T follicular helper cell (primary cell): ENCODE measurements at regions not wholly inside any gene's neighbourhood (a gene's known extent, or its start where the extent isn't known, plus 50 kb on each side); places are given as distances from the start of the nearest gene placed in this dataset.

ENCODE experiments used
- DNase-seq: peaks from one replicate; pipeline ENCODE4 v3.0.0-alpha.2; 2020; ENCODE audit warnings: low read depth

DNA sequence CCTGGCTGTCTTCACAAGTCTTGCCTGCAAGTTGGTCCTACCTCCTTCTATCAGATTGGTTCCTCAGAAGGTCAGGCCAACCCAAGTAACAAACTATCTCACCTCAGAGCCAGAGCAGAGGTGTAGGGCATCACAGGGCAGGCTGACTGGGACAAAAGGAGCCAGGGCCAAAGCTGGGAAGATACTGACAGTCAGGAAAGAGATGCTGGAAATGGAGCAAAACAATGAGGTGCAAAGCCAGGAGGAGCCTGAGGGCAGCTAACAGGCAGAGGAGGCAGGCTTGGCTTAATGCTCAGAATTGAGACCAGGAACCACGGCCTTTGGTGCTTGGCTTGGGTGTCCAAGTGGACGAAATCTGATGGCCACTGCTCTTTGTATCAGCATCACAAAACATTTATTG, 68.4 kb upstream of the PNMA1 start:
- DNase-seq, result no peak

DNA sequence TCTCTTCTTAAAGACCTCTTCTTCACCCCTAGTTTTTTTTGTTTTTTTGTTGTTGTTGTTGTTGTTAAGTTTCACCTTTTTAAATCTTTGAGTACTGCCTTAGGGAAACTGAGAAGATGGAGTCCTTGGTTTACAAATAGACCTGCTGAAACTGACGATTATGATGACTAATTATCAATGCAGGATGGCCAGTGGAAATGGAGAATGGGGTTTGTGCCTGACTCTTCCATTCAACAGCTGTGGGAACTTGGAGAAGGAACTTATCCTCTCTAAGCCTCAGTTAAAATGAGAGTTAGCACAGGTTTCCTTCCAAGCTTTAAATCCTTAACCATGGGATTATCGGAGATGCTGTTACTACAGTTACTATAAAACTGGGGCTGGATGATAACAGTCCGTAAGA, 66.7 kb upstream of the PNMA1 start:
- DNase-seq, result no peak

DNA sequence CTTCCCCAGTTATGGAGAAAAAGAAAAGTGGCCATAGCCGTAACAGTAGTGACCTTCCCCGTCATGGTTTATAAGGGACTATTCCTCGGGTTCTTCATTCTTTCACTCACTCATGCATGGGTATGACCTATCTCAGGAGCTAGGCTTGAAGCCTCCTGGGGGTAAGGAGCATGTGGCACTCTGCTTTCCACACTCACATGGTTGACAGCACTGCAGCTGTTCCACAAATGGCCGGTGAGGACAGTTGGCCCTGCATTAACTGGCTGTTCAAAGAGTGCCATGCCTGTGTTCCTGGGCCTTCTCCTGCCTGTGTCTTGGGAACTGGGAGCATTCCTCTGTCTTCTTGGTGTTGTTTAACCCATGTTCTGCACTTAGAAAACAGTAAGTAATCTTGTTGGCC, 66.2 kb upstream of the PNMA1 start:
- DNase-seq, result no peak

DNA sequence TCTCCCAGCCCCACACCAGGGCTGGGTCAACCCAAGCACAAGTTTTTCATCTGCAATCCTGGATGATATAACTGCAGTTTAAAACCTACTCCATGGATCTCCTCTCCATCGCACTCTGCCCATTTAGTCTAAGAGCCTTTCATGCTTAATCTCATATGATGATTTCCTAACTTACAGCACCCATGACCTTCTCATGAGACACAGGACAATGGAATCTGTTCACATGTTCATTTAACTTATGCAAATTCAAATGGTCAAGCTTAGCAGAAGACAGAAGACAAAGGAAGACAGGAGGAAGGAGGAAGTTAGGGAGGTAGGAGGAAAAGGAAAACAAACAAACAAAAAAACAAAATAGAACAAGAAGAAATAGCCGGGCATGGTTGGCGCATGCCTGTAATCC, 64.6 kb upstream of the PNMA1 start:
- DNase-seq, result no peak

DNA sequence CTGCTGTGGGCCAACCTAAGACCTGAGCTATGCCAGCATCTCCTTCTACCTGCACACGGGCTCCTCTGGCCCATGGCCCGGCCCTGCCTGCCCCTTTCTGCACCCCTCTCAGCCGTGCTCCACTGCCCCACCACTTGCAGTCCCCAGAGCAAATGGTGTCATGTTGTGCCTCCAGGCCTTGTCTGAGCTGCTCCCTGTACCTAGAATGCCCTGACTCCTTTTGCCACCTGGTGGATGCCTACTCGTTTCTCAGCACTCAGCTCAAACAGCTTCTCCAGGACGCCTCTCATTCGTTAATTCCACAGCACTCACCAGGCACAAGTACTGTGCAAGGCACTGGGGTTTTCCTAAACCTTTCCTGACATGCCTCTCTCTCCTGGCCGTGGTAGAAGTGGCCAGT, 63.2 kb upstream of the PNMA1 start:
- no peak for DNase-seq

DNA sequence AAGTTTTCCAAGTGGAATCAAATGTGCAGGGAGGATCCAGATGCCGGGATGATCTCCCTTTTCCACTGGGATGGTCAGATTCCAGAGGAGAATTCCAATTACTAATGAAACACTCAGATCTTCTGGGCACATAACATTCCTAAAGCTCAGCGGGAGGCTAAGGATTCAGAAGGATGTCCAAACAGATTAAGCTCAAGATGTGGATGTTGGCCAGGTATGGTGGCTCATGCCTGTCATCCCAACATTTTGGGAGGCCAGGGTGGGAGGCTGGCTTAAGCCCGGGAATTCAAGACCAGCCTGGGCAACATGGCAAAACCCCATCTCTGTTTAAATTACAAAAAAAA, 62.0 kb upstream of the PNMA1 start:
- no peak for DNase-seq

DNA sequence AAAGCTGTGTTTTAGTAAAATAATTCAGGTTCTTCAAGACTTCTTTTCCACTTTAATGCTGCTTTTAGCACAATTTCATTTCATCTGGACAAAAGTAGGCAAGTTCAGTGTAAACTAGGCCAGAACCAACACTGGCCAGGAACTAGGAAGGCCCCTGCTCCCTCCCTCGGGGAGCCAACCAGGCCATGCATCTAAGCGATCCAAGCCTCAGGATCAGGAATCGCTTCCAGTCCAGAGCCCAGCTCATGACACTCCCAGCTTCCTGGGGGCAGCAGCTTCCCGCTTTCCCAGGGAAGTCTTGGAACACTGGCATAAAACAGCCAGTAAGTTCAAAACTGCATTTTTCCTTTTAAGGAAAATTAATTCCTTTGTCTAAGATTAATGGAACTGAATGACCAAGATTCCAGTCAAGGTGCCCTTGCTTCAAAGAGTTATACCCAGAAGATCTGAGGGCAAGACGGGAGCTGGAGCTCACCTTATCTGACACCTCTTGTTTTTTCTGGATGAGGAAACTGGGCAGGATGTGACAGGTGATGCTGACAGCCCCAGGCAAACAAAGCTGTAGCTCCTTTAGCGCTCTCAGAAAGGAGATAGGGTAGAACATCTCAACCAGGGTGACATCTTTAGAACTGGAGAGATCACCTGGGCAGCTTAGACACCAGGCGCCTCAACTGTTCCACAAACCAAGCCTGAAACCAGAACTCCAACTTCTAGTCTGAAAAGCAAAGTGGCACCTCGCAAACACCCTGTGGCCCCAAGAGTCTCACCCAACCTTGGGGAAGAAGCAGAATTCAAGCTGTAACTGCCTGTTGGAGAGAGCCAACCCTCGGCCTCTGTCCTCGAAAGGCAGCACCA, 61.4 kb upstream of the PNMA1 start:
- DNase-seq, result no peak

DNA sequence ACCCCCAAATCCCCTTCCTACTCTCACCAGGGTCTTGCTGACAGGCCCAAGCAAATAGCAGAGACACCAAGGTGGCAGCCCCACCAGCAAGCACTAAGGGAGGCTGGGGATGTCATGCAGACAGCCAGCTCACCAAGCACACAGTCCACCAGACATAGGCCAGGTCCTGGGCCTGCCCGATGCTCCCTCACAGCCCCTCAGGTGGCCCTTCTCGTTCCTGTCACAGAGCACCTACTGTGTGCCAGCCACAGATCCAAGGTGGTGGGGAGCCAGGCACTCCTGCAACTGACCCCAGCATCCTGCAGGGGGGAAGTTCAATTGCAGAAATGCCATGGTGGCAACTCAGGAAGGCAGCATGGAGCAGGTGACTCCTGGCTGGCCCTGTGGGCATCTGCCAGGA, 60.5 kb upstream of the PNMA1 start:
- no peak for DNase-seq

DNA sequence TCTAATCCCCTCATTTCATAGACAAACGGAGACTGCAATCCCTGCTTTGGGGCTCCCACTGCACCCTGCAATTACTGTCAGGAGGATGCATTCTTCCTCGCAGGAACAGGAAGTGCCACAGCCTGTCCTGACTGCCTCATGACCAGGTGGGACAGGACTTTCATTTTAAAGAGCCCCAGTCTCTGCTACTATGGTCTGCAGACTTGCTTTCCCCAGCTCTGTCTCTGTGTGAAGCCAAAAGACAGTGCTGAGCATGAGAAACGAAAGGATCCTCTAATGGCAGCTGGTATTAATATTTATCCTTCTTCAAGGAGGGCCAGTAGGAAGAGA, 60.0 kb upstream of the PNMA1 start:
- no peak for DNase-seq

DNA sequence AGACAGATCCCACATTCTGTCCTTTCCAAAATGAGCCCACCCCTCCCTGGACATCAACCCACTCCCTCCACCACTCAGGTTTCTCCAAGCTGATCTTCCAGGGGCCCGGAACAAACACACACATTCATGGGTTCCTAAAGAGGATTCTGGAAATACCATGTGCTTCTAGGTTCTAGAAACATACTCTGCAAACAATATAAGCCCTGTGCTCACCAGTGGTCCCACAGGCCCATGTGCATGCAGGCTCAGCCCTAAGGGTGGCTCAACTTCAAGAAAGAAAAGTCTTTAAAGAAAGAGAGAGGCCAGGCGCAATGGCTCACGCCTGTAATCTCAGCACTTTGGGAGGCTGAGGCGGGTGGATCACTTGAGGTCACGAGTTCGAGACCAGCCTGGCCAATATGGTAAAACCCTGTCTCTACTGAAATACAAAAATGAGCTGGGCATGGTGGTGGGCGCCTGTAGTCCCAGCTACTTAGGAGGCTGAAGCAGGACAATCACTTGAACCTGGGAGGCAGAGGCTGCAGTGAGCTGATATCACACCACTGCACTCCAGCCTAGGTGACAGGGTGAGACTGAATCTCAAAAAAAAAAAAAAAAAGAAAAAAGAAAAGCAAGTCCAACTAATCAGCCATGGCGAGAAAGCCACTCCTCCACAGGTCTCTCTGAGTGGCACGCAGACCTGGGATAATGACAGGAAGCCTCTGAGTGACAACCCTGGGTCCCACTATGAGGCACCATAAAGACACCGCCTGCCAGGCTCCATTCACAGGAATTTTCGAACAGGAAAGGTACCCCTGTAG, 59.5 kb upstream of the PNMA1 start:
- no peak for DNase-seq

DNA sequence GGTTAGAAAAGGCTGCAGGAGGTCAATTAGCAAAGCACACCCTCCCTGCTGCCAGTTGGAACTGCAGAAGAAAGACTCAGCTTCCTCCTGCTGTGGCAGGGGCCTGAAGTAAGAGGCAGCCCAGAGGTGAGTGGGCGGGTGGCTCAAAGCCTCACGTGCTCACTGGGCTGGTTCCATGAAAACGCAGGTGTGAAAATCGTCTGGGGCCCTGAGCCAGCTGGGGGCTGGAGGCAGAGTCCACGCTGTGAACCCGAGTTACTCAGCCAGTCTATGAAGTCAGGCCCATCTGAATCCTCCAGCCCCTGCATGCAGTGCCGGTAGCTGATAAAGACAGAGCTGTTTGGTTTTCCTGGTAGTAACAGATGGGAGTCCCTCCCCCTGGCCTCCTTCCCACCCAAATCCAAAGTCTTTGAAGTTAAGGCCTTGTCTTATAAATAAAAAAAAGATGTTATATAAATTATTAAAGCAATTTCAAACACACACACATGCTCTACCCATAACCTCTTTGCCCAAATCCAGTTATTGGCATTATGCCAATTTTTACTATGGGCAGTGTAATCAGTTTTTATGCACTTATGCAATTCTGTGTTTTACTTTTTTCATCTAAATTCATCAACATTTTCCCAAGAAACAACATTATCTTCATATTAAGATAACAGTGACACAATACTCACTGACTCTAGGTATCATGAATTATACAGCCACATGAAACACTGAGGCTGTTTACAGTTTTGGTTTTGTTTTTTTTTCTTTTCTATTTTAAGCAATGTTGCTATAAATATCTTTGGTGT, 57.9 kb upstream of the PNMA1 start:
- DNase-seq, result peak; percentile 48

DNA sequence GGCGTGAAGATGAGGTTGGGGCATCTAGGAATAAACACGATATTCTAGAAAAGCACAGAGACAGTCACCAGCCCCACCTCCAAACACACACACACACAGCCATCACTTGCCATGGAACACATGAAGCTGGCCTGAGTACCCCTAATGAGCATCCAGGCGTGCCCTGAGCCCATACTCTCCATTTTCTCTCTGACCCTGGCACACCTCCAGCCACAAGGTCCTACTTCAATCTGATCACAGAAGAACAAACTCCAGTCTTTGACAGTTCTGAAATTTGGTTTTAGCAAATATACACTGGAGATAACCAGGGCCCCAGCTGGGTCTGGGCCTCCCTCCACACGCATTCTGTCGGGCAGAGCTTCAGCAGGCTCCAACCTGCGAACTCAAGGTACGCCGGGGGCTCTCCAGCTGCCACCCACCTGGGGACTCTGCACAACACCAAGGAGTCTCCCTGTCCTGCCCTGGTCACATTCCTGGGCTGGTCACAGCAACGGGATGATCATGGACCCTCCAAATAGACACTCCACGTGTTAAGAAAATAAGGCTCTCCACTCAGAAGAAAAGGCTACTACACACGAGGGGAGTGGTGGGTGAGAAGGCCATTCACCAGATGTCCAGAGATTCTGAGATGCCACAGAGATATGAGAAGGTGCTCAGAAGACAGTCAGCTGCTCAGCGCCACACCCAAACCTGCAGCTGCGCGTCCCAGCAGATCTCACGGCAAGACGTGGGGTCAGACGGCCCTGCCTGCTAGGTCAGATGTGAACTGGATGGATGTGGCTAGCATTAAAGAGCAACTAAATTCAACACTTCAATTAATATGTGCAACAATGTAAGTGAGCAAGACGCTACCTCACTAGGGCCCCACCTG, 57.0 kb upstream of the PNMA1 start:
- DNase-seq, result no peak

DNA sequence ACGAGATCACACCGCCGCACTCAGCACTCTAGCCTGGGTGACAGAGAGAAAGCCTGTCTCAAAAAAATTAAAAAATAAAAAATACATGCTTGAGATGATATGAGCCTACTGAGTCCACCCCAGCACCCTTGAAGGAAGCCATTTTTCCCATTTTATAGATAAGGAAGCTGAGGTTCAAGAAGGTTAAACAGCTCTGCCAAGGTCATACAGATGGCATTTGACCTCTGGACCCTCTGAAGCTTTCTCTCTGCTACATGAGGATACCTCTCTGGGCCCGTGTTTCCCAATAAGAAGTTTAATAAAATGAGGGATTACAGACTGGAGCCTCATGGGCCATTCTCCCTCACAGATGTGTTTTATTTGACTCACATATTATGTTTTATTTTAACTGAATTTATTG, 53.9 kb upstream of the PNMA1 start:
- no peak for DNase-seq

DNA sequence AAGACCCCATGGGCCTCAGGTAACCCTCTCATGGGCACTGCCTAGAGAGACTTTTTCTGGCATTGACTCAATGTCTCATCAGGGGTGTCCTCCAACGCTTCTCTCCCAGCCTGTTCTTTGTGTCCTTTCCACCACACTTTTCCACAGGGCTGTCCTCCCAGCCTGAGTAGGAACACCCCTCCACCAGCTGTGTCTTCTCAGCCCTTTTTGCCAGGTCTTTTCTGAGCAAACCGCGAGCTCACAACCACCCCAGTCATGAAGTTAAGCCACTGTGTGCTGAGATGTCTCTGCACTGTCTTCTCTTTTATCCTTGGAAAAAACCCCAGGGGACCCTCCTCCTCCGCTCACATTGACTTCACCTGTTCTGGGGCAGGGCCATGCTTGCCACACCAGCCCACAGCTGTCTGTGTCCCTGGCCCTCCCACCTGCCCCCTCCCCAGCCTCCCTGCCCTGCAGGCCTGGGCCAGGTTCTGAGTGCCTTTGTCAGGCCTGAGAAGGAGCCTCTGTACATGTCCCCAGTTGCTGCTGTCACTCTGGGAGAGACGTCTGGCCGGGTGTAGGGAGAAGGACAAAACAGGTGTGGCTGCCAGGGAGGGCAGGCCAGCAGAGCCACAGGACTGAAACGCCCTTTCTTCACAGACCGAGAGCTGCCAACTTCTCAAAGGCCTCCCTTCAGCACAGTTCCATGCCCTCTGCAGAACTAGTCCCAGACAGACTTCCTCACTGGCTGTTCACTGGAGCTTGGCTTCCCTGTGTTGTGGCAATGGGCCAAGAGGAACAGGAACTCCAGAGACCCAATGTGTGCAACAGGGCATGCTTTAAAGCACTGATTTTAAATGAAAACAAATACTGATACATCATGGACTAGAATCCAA, 50.5 kb upstream of the PNMA1 start:
- no peak for DNase-seq
